Liver (tissue), 8 donors: ENCODE measurements at regions not wholly inside any gene's neighbourhood (a gene's known extent, or its start where the extent isn't known, plus 50 kb on each side); places are given as distances from the start of the nearest gene placed in this dataset.

Experiments
- DNase-seq: peaks from one replicate; pipeline ENCODE4 v3.0.0-alpha.2; 2017; ENCODE audit warnings: low spot score
- H3K27ac ChIP-seq, 2 donors: one replicate each; pipeline ENCODE4 v1.7.0; 2013; ENCODE audit warnings: inconsistent platforms in 2 of 2, low read length in 2 of 2, control low read depth in 1 of 2, low read depth in 1 of 2, mild to moderate bottlenecking in 1 of 2
- H3K27me3 ChIP-seq, 4 donors: one replicate each; pipeline versions ENCODE4 v1.6.1 to v1.7.0; 2013; ENCODE audit warnings: low read length in 3 of 4, inconsistent platforms in 1 of 4, mild to moderate bottlenecking in 1 of 4, moderate library complexity in 1 of 4; ENCODE audit not compliant: control insufficient read depth in 4 of 4, insufficient read depth in 4 of 4
- H3K36me3 ChIP-seq, 4 donors: one replicate each; pipeline versions ENCODE4 v1.6.1 to v1.7.0; 2013; ENCODE audit warnings: low read length in 3 of 4, mild to moderate bottlenecking in 3 of 4, low read depth in 1 of 4, moderate library complexity in 1 of 4; ENCODE audit not compliant: control insufficient read depth in 4 of 4, insufficient read depth in 3 of 4
- H3K4me1 ChIP-seq, 4 donors: one replicate each; pipeline versions ENCODE4 v1.6.1 to v1.7.0; 2013; ENCODE audit warnings: low read length in 3 of 4, mild to moderate bottlenecking in 3 of 4, moderate library complexity in 1 of 4; ENCODE audit not compliant: control insufficient read depth in 4 of 4, insufficient read depth in 4 of 4
- H3K4me3 ChIP-seq, 3 donors: one replicate each; pipeline versions ENCODE4 v1.6.1 to v1.7.0; 2013; ENCODE audit warnings: low read length in 3 of 3, control low read depth in 1 of 3, low read depth in 1 of 3, mild to moderate bottlenecking in 1 of 3
- H3K9ac ChIP-seq, 2 donors: one replicate each; pipeline ENCODE4 v1.7.0; 2013; ENCODE audit warnings: low read length in 2 of 2, mild to moderate bottlenecking in 2 of 2, moderate library complexity in 2 of 2, control low read depth in 1 of 2, low read depth in 1 of 2
- H3K9me3 ChIP-seq, 4 donors: one replicate each; pipeline versions ENCODE4 v1.6.1 to v1.7.0; 2013; ENCODE audit warnings: low read length in 3 of 4; ENCODE audit not compliant: control insufficient read depth in 4 of 4
- FOXA1 ChIP-seq: IDR thresholded peaks from 2 replicates; pipeline ENCODE4 v1.6.1; 2016; ENCODE audit warnings: antibody characterized with exemption
- FOXA2 ChIP-seq: IDR thresholded peaks from 2 replicates; pipeline ENCODE4 v1.6.1; 2016; ENCODE audit warnings: antibody characterized with exemption
- HNF4A ChIP-seq, 2 donors: conservative IDR thresholded peaks; 2 replicates each; pipeline ENCODE4 v1.6.1; 2016; ENCODE audit warnings: antibody characterized with exemption in 2 of 2, mild to moderate bottlenecking in 2 of 2
- HNF4G ChIP-seq: IDR thresholded peaks from 2 replicates; pipeline ENCODE4 v1.6.1; 2016; ENCODE audit warnings: antibody characterized with exemption
- JUND ChIP-seq, 2 donors: IDR thresholded peaks; 2 replicates each; pipeline ENCODE4 v1.6.1; 2016; ENCODE audit warnings: antibody characterized with exemption in 2 of 2
- NR2F2 ChIP-seq: IDR thresholded peaks from 2 replicates; pipeline ENCODE4 v1.6.1; 2016; ENCODE audit warnings: antibody characterized with exemption
- RAD21 ChIP-seq, 2 donors: IDR thresholded peaks; 2 replicates each; pipeline ENCODE4 v1.6.1; 2016; ENCODE audit warnings: antibody characterized with exemption in 2 of 2, mild to moderate bottlenecking in 2 of 2
- RXRA ChIP-seq, 2 donors: IDR thresholded peaks; 2 replicates each; pipeline ENCODE4 v1.6.1; 2017 to 2018; ENCODE audit warnings: antibody characterized with exemption in 2 of 2, mild to moderate bottlenecking in 1 of 2
- SP1 ChIP-seq: IDR thresholded peaks from 2 replicates; pipeline ENCODE4 v1.6.1; 2018; ENCODE audit warnings: antibody characterized with exemption, mild to moderate bottlenecking
- YY1 ChIP-seq: IDR thresholded peaks from 2 replicates; pipeline ENCODE4 v1.6.1; 2016; ENCODE audit warnings: antibody characterized with exemption, mild to moderate bottlenecking
- WGBS: extraction: QIAGEN DNeasy Blood & Tissue Kit; methylation state at CpG from one replicate; pipeline ENCODE4 v1.1.7; 2013; 5-methylcytosine and 5-hydroxymethylcytosine counted together
- TF ChIP-seq, protein P1 (sequence below): IDR thresholded peaks from 2 replicates; pipeline ENCODE4 v1.6.1; 2016; ENCODE audit warnings: antibody characterized with exemption, mild to moderate bottlenecking
- TF ChIP-seq, protein P2 (sequence below): fragments of 150-350 bp; IDR thresholded peaks from 2 replicates; pipeline ENCODE4 v1.5.1; 2017; ENCODE audit warnings: improper control_type of control experiment, low read depth, low read length; ENCODE audit not compliant: missing input control
- TF ChIP-seq, protein P3 (sequence below): IDR thresholded peaks from 2 replicates; pipeline ENCODE4 v1.6.1; 2016; ENCODE audit warnings: antibody characterized with exemption
- donor health status: healthy.
- donor health status: healthy.
- donor health status: healthy.
- donor health status: healthy.
- donor health status: healthy.

DNA sequence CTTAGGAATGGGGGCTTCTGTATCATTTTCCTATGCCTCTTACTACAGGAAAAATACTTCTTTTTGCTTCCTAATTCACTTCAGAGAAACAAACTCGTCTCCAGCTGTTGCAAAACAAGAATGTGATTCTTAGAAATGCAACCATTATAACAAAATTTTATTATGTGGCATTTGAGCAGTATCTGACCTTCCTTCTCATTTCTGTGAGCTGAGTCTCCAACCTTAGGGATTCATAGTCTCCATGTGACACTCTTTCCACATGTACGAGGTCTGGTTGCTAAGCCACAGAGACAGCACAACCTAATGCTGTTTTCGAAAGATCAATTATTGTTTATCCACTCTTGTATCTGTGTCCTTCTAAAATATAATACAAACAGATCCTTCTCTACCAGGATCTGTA, 75.3 kb upstream of the RGS4 start:
- peaks cover 0 to 2% (median 0%) of the 10 kb centered on the region in 4 donors for H3K27me3 ChIP-seq

DNA sequence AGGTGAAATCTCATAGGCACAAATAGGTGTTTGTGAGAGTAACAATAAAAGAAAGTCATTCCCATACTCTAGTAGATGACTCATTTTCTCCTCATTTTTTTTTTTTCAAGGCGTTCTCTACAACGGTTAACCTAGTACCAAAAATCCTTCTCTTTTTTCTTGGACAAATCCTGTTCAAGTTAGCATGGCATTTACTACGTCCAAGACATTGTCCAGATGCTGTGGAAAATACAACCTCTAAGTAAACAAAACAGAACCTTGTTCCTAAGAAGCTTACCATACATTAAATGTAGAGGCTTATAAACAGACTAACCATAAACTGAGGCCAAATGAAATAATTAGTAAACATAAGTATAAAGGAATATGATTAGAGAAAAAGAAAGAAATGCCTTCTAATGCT, 76.2 kb upstream of the RGS4 start:
- Histone ChIP-seq H3K9ac (no peak overlapping the region), H3K4me3 (no peak overlapping the region), H3K4me1 (no peaks in the 10 kb centered on the region), H3K27ac (no peak overlapping the region), H3K36me3 (no peaks in the 10 kb centered on the region), H3K9me3 (no peaks in the 10 kb centered on the region), H3K27me3 (peaks cover 0 to 2% (median 0%) of the 10 kb centered on the region in 4 donors)
- no peak for DNase-seq
- WGBS = 80% methylated on average over 3 of the region's 3 CpGs
- TF ChIP-seq, protein P1, sequence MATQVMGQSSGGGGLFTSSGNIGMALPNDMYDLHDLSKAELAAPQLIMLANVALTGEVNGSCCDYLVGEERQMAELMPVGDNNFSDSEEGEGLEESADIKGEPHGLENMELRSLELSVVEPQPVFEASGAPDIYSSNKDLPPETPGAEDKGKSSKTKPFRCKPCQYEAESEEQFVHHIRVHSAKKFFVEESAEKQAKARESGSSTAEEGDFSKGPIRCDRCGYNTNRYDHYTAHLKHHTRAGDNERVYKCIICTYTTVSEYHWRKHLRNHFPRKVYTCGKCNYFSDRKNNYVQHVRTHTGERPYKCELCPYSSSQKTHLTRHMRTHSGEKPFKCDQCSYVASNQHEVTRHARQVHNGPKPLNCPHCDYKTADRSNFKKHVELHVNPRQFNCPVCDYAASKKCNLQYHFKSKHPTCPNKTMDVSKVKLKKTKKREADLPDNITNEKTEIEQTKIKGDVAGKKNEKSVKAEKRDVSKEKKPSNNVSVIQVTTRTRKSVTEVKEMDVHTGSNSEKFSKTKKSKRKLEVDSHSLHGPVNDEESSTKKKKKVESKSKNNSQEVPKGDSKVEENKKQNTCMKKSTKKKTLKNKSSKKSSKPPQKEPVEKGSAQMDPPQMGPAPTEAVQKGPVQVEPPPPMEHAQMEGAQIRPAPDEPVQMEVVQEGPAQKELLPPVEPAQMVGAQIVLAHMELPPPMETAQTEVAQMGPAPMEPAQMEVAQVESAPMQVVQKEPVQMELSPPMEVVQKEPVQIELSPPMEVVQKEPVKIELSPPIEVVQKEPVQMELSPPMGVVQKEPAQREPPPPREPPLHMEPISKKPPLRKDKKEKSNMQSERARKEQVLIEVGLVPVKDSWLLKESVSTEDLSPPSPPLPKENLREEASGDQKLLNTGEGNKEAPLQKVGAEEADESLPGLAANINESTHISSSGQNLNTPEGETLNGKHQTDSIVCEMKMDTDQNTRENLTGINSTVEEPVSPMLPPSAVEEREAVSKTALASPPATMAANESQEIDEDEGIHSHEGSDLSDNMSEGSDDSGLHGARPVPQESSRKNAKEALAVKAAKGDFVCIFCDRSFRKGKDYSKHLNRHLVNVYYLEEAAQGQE = no peak

More for the DNA sequence above, 75.3 kb upstream of the RGS4 start:
- H3K9ac ChIP-seq = no peak overlapping the region
- H3K9me3 ChIP-seq = no peaks in the 10 kb centered on the region
- no peak for TF ChIP-seq FOXA1
- TF ChIP-seq RXRA (IDR thresholded peaks at IDR 0.05) = no peak
- TF ChIP-seq, protein P2, sequence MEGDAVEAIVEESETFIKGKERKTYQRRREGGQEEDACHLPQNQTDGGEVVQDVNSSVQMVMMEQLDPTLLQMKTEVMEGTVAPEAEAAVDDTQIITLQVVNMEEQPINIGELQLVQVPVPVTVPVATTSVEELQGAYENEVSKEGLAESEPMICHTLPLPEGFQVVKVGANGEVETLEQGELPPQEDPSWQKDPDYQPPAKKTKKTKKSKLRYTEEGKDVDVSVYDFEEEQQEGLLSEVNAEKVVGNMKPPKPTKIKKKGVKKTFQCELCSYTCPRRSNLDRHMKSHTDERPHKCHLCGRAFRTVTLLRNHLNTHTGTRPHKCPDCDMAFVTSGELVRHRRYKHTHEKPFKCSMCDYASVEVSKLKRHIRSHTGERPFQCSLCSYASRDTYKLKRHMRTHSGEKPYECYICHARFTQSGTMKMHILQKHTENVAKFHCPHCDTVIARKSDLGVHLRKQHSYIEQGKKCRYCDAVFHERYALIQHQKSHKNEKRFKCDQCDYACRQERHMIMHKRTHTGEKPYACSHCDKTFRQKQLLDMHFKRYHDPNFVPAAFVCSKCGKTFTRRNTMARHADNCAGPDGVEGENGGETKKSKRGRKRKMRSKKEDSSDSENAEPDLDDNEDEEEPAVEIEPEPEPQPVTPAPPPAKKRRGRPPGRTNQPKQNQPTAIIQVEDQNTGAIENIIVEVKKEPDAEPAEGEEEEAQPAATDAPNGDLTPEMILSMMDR = no peak
- TF ChIP-seq HNF4G = no peak
- TF ChIP-seq JUND (IDR thresholded peaks at IDR 0.05) = no peak
- TF ChIP-seq SP1 = no peak
- TF ChIP-seq, protein P1 = no peak
- TF ChIP-seq RAD21 (IDR thresholded peaks at IDR 0.05) = no peak
- no peak for TF ChIP-seq FOXA2
- TF ChIP-seq NR2F2 = no peak
- TF ChIP-seq YY1 = no peak
- TF ChIP-seq HNF4A (conservative IDR thresholded peaks at IDR 0.05) = no peak
- TF ChIP-seq, protein P3, sequence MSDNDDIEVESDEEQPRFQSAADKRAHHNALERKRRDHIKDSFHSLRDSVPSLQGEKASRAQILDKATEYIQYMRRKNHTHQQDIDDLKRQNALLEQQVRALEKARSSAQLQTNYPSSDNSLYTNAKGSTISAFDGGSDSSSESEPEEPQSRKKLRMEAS = no peak
- H3K27ac ChIP-seq = no peak overlapping the region
- no peaks in the 10 kb centered on the region for H3K36me3 ChIP-seq
- no peak overlapping the region for H3K4me3 ChIP-seq
- H3K4me1 ChIP-seq = no peaks in the 10 kb centered on the region
- DNase-seq = no peak
- 57% methylated on average over 3 of the region's 3 CpGs for WGBS
